ENCODE measurements at regions not wholly inside any gene's neighbourhood (a gene's known extent, or its start where the extent isn't known, plus 50 kb on each side); places are given as distances from the start of the nearest gene placed in this dataset.

DNA sequence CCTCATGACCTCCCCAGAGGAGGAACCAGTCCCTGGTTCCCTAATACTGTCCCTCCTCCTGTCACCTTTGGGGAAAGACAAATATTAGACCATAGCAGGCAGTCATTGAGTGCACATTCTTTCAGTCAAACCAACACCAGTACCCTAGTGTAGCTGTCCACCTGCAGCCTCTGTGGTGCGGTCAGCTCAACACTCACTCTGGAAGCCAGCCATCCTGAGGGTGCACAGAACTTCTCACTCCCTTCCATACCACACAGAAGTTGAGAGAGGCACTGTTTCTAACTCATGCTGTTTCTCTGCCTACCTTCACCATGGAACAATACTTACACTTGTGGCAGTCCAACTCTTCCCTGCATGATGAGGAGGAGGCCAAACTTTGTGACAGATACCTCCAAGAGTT is 175.6 kb upstream of the FOXN2 start:
- Mint-ChIP-seq H3K27ac (no peak overlapping the region), H3K4me1 (no peaks in the 10 kb centered on the region), H3K27me3 (ENCODE audit: low read depth) (no peaks in the 10 kb centered on the region), H3K36me3 (ENCODE audit: low read depth) (no peaks in the 10 kb centered on the region), H3K4me3 (no peak overlapping the region), H3K9me3 (peaks cover 25% of the 10 kb centered on the region)
- TF ChIP-seq, protein P1, sequence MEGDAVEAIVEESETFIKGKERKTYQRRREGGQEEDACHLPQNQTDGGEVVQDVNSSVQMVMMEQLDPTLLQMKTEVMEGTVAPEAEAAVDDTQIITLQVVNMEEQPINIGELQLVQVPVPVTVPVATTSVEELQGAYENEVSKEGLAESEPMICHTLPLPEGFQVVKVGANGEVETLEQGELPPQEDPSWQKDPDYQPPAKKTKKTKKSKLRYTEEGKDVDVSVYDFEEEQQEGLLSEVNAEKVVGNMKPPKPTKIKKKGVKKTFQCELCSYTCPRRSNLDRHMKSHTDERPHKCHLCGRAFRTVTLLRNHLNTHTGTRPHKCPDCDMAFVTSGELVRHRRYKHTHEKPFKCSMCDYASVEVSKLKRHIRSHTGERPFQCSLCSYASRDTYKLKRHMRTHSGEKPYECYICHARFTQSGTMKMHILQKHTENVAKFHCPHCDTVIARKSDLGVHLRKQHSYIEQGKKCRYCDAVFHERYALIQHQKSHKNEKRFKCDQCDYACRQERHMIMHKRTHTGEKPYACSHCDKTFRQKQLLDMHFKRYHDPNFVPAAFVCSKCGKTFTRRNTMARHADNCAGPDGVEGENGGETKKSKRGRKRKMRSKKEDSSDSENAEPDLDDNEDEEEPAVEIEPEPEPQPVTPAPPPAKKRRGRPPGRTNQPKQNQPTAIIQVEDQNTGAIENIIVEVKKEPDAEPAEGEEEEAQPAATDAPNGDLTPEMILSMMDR (IDR thresholded peaks at IDR 0.05; ENCODE audit: unreplicated experiment in 3 of 3) = no peak

DNA sequence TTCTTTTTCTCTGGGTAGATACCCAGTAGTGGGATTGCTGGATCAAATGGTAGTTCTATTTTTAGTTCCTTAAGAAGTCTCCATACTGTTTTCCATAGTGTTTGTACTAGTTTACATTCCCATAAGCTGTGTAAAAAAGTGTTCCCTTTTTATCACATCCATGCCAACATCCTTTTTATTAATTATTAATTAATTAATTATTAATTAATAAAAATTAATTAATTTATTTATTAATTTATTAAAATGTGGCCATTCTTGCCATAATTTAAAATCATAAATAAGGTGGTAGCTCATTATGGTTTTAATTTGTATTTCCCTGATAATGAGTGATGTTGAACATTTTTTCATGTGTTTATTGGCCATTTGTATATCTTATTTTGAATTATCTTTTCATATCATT is 173.9 kb upstream of the FOXN2 start:
- no peaks in the 10 kb centered on the region for H3K27me3 Mint-ChIP-seq (ENCODE audit: low read depth)
- H3K4me3 Mint-ChIP-seq = no peak overlapping the region
- H3K36me3 Mint-ChIP-seq (ENCODE audit: low read depth) = no peaks in the 10 kb centered on the region
- H3K4me1 Mint-ChIP-seq = no peaks in the 10 kb centered on the region
- H3K9me3 Mint-ChIP-seq = peaks cover 25% of the 10 kb centered on the region
- TF ChIP-seq, protein P1 (IDR thresholded peaks at IDR 0.05; ENCODE audit: unreplicated experiment in 3 of 3) = no peak
- no peak overlapping the region for H3K27ac Mint-ChIP-seq

DNA sequence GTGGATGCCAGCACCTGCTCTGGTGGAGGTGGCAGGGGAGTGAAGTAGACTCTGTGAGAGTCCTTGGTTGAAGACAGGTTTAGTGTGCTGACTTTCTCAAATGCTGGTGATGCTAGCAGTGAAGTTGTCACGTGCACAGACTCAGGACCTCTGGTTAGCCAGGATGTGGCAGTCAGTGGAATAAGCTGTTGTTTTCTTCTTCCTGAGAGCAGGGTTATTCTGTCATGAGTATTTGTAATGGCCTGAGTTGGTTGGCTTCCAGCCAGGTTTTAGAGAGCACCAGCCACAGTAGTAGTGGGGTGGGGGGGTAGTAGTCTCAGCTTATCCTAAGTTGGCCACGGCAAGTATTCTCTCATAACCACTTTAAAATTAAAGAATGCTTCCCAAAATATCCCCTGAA is 169.7 kb upstream of the FOXN2 start:
- Mint-ChIP-seq H3K4me3 (no peak overlapping the region), H3K27me3 (ENCODE audit: low read depth) (no peaks in the 10 kb centered on the region), H3K9me3 (peaks cover 16% of the 10 kb centered on the region), H3K4me1 (no peaks in the 10 kb centered on the region), H3K36me3 (ENCODE audit: low read depth) (no peaks in the 10 kb centered on the region), H3K27ac (no peak overlapping the region)
- TF ChIP-seq, protein P1 (IDR thresholded peaks at IDR 0.05; ENCODE audit: unreplicated experiment in 3 of 3) = no peak

DNA sequence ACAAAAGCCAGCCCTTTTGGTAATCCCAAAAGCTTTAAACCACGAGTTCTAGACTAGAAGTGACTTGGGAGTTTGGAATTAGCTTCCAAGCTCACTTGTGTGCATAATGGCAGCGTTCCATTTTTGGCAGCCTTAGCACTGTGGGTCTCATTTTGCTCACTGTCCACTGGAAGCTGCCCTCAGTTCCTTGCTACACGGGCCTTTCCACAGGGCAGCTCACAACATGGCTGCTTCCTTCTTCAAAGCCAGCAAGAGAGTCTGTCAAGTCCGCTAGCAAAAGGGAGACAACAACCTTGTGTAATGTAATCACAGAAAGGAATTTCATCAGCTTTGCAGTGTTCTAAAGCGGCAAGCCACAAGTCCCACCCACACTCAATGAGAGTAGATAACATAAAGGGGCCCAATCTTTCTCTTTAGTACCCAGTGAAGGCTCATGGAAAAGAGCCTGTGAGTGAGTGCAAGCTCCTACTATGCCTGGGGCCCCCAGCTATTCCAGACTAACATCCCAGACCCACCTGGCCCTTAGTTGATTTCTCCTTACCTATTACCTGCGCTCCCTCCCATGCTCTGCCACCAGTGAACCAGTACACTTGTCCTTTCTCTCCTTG is 168.5 kb upstream of the FOXN2 start:
- peaks cover 12% of the 10 kb centered on the region for H3K9me3 Mint-ChIP-seq
- no peak overlapping the region for H3K4me3 Mint-ChIP-seq
- no peaks in the 10 kb centered on the region for H3K4me1 Mint-ChIP-seq
- TF ChIP-seq, protein P1 (IDR thresholded peaks at IDR 0.05; ENCODE audit: unreplicated experiment in 3 of 3) = no peak
- H3K27me3 Mint-ChIP-seq (ENCODE audit: low read depth) = no peaks in the 10 kb centered on the region
- H3K36me3 Mint-ChIP-seq (ENCODE audit: low read depth) = no peaks in the 10 kb centered on the region
- H3K27ac Mint-ChIP-seq = no peak overlapping the region

DNA sequence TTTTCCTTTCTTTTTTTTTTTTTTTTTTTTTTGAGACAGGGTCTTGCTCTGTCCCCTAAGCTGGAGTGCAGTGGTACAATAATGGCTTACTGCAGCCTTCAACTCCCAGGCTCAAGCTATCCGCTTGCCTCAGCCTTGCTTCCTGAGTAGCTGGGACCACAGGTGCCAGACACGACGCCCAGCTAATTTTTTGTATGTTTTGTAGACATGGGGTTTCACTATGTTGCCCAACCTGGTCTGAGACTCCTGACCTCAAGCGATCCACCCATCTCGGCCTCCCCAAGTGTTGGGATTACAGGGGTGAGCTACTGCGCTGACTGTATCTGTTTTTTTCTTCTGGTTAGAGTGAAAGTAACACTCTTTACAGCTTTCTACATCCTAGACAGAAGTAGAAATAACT is 167.9 kb upstream of the FOXN2 start:
- Mint-ChIP-seq H3K4me1 (no peaks in the 10 kb centered on the region), H3K36me3 (ENCODE audit: low read depth) (no peaks in the 10 kb centered on the region), H3K9me3 (peaks cover 8% of the 10 kb centered on the region), H3K27me3 (ENCODE audit: low read depth) (no peaks in the 10 kb centered on the region), H3K27ac (no peak overlapping the region), H3K4me3 (no peak overlapping the region)
- TF ChIP-seq, protein P1 (IDR thresholded peaks at IDR 0.05; ENCODE audit: unreplicated experiment in 3 of 3) = no peak

DNA sequence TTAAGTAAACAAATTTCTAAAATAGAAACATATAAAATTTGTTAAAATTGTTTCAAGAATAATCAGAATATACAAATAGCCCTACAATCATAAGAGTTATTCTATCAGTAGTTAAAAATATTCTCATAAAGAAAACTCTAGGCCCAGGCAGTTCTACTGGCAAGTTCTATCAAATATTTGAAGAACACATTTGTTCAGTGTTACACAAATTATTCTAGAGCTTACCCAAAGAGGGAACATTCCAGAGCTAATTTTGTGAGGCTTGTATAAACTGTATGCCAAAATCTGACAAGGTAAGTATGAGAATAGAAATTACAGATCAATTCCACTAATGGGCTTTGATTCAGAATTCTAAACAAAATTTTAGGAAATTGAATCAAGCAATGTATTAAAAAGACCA is 166.8 kb upstream of the FOXN2 start:
- no peaks in the 10 kb centered on the region for H3K27me3 Mint-ChIP-seq (ENCODE audit: low read depth)
- TF ChIP-seq, protein P1 (IDR thresholded peaks at IDR 0.05; ENCODE audit: unreplicated experiment in 3 of 3) = no peak
- no peak overlapping the region for H3K27ac Mint-ChIP-seq
- H3K4me1 Mint-ChIP-seq = no peaks in the 10 kb centered on the region
- no peaks in the 10 kb centered on the region for H3K36me3 Mint-ChIP-seq (ENCODE audit: low read depth)
- H3K4me3 Mint-ChIP-seq = no peak overlapping the region
- peaks cover 3% of the 10 kb centered on the region for H3K9me3 Mint-ChIP-seq
